GM12872 (cell line): ENCODE measurements at regions not wholly inside any gene's neighbourhood (a gene's known extent, or its start where the extent isn't known, plus 50 kb on each side); places are given as distances from the start of the nearest gene placed in this dataset.

ENCODE experiments used
- CTCF ChIP-seq: IDR thresholded peaks from 3 replicates; pipeline ENCODE4 v1.5.1; 2011; ENCODE audit warnings: low read depth, mild to moderate bottlenecking, low read length, moderate library complexity; ENCODE audit not compliant: insufficient read depth

- TF ChIP-seq CTCF: no peak
These were observed 367.5 kb downstream of the CCSER2 start for GRCh38 chr10:84695902-84696301.

- TF ChIP-seq CTCF: no peak
These were observed 368.2 kb downstream of the CCSER2 start for GRCh38 chr10:84696610-84697009.

GRCh38 chr10:84698989-84699388 is 370.6 kb downstream of the CCSER2 start:
- TF ChIP-seq CTCF: no peak

GRCh38 chr10:84700668-84701369 is 372.4 kb downstream of the CCSER2 start:
- TF ChIP-seq CTCF: no peak

GRCh38 chr10:84701370-84701720 is 373.0 kb downstream of the CCSER2 start:
- TF ChIP-seq CTCF: no peak

GRCh38 chr10:84704101-84704500 is 375.7 kb downstream of the CCSER2 start:
- no peak for TF ChIP-seq CTCF

- TF ChIP-seq CTCF: no peak
These were observed 378.0 kb downstream of the CCSER2 start for GRCh38 chr10:84706431-84706830.
